ENCODE measurements at regions not wholly inside any gene's neighbourhood (a gene's known extent, or its start where the extent isn't known, plus 50 kb on each side); places are given as distances from the start of the nearest gene placed in this dataset.

GRCh38 chr11:37104380-37104779, 506.3 kb upstream of the RAG2 start:
- no peaks in the 10 kb centered on the region for H3K27me3 ChIP-seq (ENCODE audit: control insufficient read depth, insufficient read depth, low read length)
- no peaks in the 10 kb centered on the region for H3K36me3 ChIP-seq (ENCODE audit: control insufficient read depth, insufficient read depth, low read length)
- POLR2A ChIA-PET, result no interaction called here
- H3K4me3 ChIP-seq (ENCODE audit: low read depth, low read length), result no peak overlapping the region
- CTCF ChIA-PET, result no interaction called here
- no peak for TF ChIP-seq CTCF (IDR thresholded peaks at IDR 0.05; ENCODE audit: insufficient read depth, low read depth, low read length)
- DNase-seq (ENCODE audit: low read depth), result no peak

GRCh38 chr11:37100008-37100407, 502.0 kb upstream of the RAG2 start:
- POLR2A ChIA-PET, result no interaction called here
- CTCF ChIA-PET, result no interaction called here
- H3K36me3 ChIP-seq (ENCODE audit: control insufficient read depth, insufficient read depth, low read length), result no peaks in the 10 kb centered on the region
- no peaks in the 10 kb centered on the region for H3K27me3 ChIP-seq (ENCODE audit: control insufficient read depth, insufficient read depth, low read length)
- H3K4me3 ChIP-seq (ENCODE audit: low read depth, low read length), result no peak overlapping the region
- no peak for TF ChIP-seq CTCF (IDR thresholded peaks at IDR 0.05; ENCODE audit: insufficient read depth, low read depth, low read length)
- no peak for DNase-seq (ENCODE audit: low read depth)

GRCh38 chr11:37092487-37092886, 494.5 kb upstream of the RAG2 start:
- no peaks in the 10 kb centered on the region for H3K27me3 ChIP-seq (ENCODE audit: control insufficient read depth, insufficient read depth, low read length)
- ChIA-PET POLR2A (no interaction called here), CTCF (no interaction called here)
- no peak for TF ChIP-seq CTCF (IDR thresholded peaks at IDR 0.05; ENCODE audit: insufficient read depth, low read depth, low read length)
- no peak for DNase-seq (ENCODE audit: low read depth)
- no peaks in the 10 kb centered on the region for H3K36me3 ChIP-seq (ENCODE audit: control insufficient read depth, insufficient read depth, low read length)
- no peak overlapping the region for H3K4me3 ChIP-seq (ENCODE audit: low read depth, low read length)

GRCh38 chr11:37089439-37089838, 491.4 kb upstream of the RAG2 start:
- CTCF ChIA-PET, result no interaction called here
- Histone ChIP-seq H3K4me3 (ENCODE audit: low read depth, low read length) (no peak overlapping the region), H3K27me3 (ENCODE audit: control insufficient read depth, insufficient read depth, low read length) (no peaks in the 10 kb centered on the region), H3K36me3 (ENCODE audit: control insufficient read depth, insufficient read depth, low read length) (no peaks in the 10 kb centered on the region)
- POLR2A ChIA-PET, result no interaction called here
- TF ChIP-seq CTCF (IDR thresholded peaks at IDR 0.05; ENCODE audit: insufficient read depth, low read depth, low read length), result no peak
- DNase-seq (ENCODE audit: low read depth), result no peak

- CTCF ChIA-PET, result no interaction called here
- no peak for TF ChIP-seq CTCF (IDR thresholded peaks at IDR 0.05; ENCODE audit: insufficient read depth, low read depth, low read length)
These were observed 490.5 kb upstream of the RAG2 start for GRCh38 chr11:37088573-37088910.

More at GRCh38 chr11:37088573-37088910, 490.5 kb upstream of the RAG2 start:
- no peak for DNase-seq (ENCODE audit: low read depth)
- POLR2A ChIA-PET, result no interaction called here
- H3K4me3 ChIP-seq (ENCODE audit: low read depth, low read length), result no peak overlapping the region
- no peaks in the 10 kb centered on the region for H3K36me3 ChIP-seq (ENCODE audit: control insufficient read depth, insufficient read depth, low read length)
- no peaks in the 10 kb centered on the region for H3K27me3 ChIP-seq (ENCODE audit: control insufficient read depth, insufficient read depth, low read length)
